RWPE1 (cell line): ENCODE measurements at regions not wholly inside any gene's neighbourhood (a gene's known extent, or its start where the extent isn't known, plus 50 kb on each side); places are given as distances from the start of the nearest gene placed in this dataset.

Experiments used
- CTCF ChIA-PET: fragments of 350-600 bp; sonication (Branson Sonifier 250); formaldehyde crosslinking; extraction: SDS; loops from one replicate; lab custom pipeline; 2021; lab: Yijun Ruan, JAX
- POLR2A ChIA-PET: fragments of 400-600 bp; formaldehyde crosslinking; extraction: SDS; loops from one replicate; lab custom pipeline; 2020; ENCODE audit warnings: antibody characterized with exemption; ENCODE audit not compliant: low non-redundant PET; lab: Yijun Ruan, JAX
- DNase-seq: peaks from one replicate; pipeline ENCODE4 v3.0.0; 2012; ENCODE audit warnings: low spot score
- H3K27ac ChIP-seq: fragments of 450-650 bp; 2 replicates; pipeline ENCODE4 v1.5.1; 2017
- TF ChIP-seq, protein P1 (sequence below): fragments of 450-650 bp; conservative IDR thresholded peaks from 2 replicates; pipeline ENCODE4 v1.5.1; 2017; ENCODE audit warnings: low read depth, mild to moderate bottlenecking

- TF ChIP-seq, protein P1, sequence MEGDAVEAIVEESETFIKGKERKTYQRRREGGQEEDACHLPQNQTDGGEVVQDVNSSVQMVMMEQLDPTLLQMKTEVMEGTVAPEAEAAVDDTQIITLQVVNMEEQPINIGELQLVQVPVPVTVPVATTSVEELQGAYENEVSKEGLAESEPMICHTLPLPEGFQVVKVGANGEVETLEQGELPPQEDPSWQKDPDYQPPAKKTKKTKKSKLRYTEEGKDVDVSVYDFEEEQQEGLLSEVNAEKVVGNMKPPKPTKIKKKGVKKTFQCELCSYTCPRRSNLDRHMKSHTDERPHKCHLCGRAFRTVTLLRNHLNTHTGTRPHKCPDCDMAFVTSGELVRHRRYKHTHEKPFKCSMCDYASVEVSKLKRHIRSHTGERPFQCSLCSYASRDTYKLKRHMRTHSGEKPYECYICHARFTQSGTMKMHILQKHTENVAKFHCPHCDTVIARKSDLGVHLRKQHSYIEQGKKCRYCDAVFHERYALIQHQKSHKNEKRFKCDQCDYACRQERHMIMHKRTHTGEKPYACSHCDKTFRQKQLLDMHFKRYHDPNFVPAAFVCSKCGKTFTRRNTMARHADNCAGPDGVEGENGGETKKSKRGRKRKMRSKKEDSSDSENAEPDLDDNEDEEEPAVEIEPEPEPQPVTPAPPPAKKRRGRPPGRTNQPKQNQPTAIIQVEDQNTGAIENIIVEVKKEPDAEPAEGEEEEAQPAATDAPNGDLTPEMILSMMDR: no peak
- POLR2A ChIA-PET: no interaction called here
- CTCF ChIA-PET: no interaction called here
- no peak for DNase-seq
- no peak overlapping the region for H3K27ac ChIP-seq
Measured at GRCh38 chr20:60420676-60421229, 462.5 kb downstream of the CDH26 start.

DNA sequence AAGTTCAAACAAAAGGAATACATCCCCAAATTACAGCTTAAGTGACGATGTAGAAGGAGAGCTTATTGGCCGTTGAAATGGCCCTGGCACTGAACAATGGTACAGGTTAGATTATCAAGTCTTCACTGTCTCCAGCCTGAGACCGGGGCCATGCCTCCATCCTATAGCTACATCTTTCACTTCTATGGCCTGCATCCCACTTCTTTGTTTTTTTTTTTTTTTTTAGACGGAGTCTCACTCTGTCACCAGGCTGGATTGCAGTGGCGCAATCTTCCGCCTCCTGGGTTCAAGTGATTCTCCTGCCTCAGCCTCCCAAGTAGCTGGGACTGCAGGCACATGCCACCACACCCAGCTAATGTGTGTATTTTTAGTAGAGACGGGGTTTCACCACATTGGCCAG, 464.6 kb downstream of the CDH26 start:
- H3K27ac ChIP-seq: no peak overlapping the region
- ChIA-PET CTCF (interaction anchor here (1.4 kb wide), 1 partner anchor 212 kb away, joined by 4 read pairs; no protein-coding TSS in a partner anchor), POLR2A (no interaction called here)
- no peak for DNase-seq
- TF ChIP-seq, protein P1: no peak

DNA sequence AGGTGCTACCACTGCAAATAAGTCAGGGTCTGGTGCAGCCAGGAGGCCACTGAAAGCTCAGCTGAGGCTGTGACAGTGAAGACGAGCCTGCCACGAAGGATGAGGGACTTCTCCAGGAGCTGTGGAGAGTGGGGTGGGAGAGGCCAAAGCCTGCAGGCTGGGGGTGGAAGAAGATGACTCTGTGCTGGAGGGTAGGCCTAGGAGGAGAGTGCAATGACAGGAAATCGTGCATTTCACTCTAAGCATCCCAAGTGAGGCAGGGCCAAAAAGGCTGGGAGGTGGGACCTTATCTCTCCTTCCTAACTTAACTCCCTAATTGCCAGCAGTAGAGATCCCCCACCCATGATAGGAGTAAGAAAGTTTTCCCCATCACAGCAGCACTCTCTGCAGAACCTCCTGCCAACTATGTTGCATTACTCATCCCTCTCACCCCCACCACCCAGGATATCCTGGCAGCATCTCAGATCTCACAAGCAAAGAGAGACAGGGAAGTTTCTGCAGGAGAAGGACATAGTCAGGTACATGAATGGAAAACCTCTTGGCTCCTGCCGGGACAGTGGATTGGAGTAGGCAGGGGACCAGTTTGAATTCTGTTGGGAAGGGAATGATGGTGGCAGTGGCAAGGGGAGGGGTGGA, 466.2 kb downstream of the CDH26 start:
- TF ChIP-seq, protein P1: no peak
- ChIA-PET CTCF (interaction anchor here (1.0 kb wide), 1 partner anchor 12 kb away, joined by 3 read pairs; no protein-coding TSS in a partner anchor), POLR2A (no interaction called here)
- DNase-seq: no peak
- H3K27ac ChIP-seq: no peak overlapping the region

- TF ChIP-seq, protein P1: no peak
- ChIA-PET POLR2A (no interaction called here), CTCF (interaction anchor here (0.6 to 1.1 kb wide), 3 partner anchors 165 to 1441 kb away, joined by 3 to 6 read pairs (median 4); no protein-coding TSS in a partner anchor)
- DNase-seq: no peak
- no peak overlapping the region for H3K27ac ChIP-seq
Measured at GRCh38 chr20:60427516-60427915, 469.3 kb downstream of the CDH26 start.

DNA sequence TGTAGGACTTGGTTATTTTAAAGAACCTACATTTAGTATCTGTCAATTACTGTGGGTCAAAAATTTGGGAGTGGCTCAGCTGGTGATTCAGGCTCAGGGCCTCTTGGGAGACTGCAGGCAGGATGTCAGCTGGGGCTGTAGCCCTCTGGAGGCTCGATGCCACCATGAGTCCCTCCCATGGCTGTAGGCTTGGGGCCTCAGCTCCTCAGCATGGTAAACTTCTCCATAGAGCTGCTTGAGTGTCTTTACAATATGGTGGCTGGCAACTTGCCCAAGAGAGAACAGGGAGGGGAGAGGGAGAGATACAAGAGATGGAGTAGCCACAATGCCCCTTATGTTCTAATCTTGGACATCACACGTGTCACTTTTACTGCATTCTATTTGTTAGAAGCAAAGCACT, 470.4 kb downstream of the CDH26 start:
- ChIA-PET POLR2A (no interaction called here), CTCF (interaction anchor here (1.0 kb wide), 1 partner anchor 166 kb away, joined by 6 read pairs; no protein-coding TSS in a partner anchor)
- H3K27ac ChIP-seq: no peak overlapping the region
- DNase-seq: no peak
- TF ChIP-seq, protein P1: no peak

DNA sequence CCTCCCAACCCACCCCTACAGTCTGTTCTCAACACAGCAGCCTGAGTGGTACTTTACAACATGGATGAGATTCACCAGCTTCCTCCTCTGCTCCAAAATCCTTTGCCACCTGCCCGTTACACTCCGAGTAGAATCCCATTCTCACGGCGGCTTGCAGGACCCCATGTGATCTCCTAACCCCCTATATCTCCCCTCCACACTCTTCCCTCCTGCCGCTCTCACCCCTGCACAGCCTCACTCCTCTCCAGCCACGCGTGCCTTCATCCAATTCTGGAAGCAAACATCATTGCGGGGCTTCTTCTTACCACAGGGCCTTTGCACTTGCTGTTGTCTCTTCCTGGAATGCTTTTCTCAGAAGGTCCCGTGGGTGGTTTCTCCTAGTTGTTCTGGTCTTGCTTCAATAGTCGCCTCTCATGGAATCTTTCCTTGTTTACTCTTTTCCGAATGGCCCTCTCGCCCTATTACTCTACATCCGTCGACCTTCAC, 472.3 kb downstream of the CDH26 start:
- POLR2A ChIA-PET: interaction anchor here (0.6 kb wide), 1 partner anchor 9 kb away, joined by 3 read pairs; no protein-coding TSS in a partner anchor
- TF ChIP-seq, protein P1: no peak
- CTCF ChIA-PET: interaction anchor here (0.6 kb wide), 1 partner anchor 218 kb away, joined by 3 read pairs; no protein-coding TSS in a partner anchor
- no peak for DNase-seq
- H3K27ac ChIP-seq: no peak overlapping the region
